ENCODE measurements at regions not wholly inside any gene's neighbourhood (a gene's known extent, or its start where the extent isn't known, plus 50 kb on each side); places are given as distances from the start of the nearest gene placed in this dataset.

GRCh38 chr21:38752051-38752505 is 53.7 kb upstream of the ETS2 start:
- TF ChIP-seq CTCF (IDR thresholded peaks at IDR 0.05), result no peak
- TF ChIP-seq POLR2A (IDR thresholded peaks at IDR 0.05), result no peak
